Keratinocyte (primary cell): ENCODE measurements at regions not wholly inside any gene's neighbourhood (a gene's known extent, or its start where the extent isn't known, plus 50 kb on each side); places are given as distances from the start of the nearest gene placed in this dataset.

Experiments used
- DNase-seq: peaks from one replicate; pipeline ENCODE4 v3.0.0-alpha.2; 2011; ENCODE audit warnings: low read depth, missing footprints, low spot score
- FAIRE-seq: peaks from 2 replicates; lab custom pipeline; 2011; peaks lifted over from hg19 to GRCh38; lab: Jason Lieb, UNC
- H2AFZ ChIP-seq: 2 replicates; pipeline ENCODE4 v1.6.0; 2012; ENCODE audit warnings: low read length, control low read depth, inconsistent platforms; ENCODE audit not compliant: control insufficient read depth
- H3K27ac ChIP-seq: 2 replicates; pipeline ENCODE4 v1.5.1; 2011; ENCODE audit warnings: low read length; ENCODE audit not compliant: control insufficient read depth, insufficient read depth
- H3K27me3 ChIP-seq: 3 replicates; pipeline ENCODE4 v1.6.0; 2011; ENCODE audit warnings: low read length; ENCODE audit not compliant: control insufficient read depth, insufficient read depth; ENCODE audit errors: extremely low read depth
- H3K36me3 ChIP-seq, 2 experiments: 2 replicates in 1 of 2; 3 replicates in 1 of 2; pipeline ENCODE4 v1.5.1; 2011; ENCODE audit warnings: low read length in 2 of 2, mild to moderate bottlenecking in 1 of 2; ENCODE audit not compliant: control insufficient read depth in 2 of 2, insufficient read depth in 2 of 2; ENCODE audit errors: extremely low read depth in 1 of 2
- H3K4me1 ChIP-seq: 3 replicates; pipeline ENCODE4 v1.5.1; 2011; ENCODE audit warnings: low read length; ENCODE audit not compliant: control insufficient read depth, insufficient read depth; ENCODE audit errors: extremely low read depth
- H3K4me2 ChIP-seq: 3 replicates; pipeline ENCODE4 v1.6.0; 2011; ENCODE audit warnings: low read depth, low read length; ENCODE audit not compliant: control insufficient read depth, insufficient read depth; ENCODE audit errors: extremely low read depth
- H3K4me3 ChIP-seq, 3 experiments: fragments of 200-600 bp in 1 of 3; sonication (generic) in 1 of 3; 2 replicates in 2 of 3; 3 replicates in 1 of 3; pipeline ENCODE4 v1.5.1; 2011 to 2016; ENCODE audit warnings: low read length in 3 of 3, mild to moderate bottlenecking in 3 of 3, control low read depth in 2 of 3, inconsistent platforms in 1 of 3, low read depth in 1 of 3, mixed read lengths in 1 of 3, mixed run types in 1 of 3, moderate library complexity in 1 of 3; ENCODE audit not compliant: control insufficient read depth in 2 of 3, insufficient read depth in 2 of 3; ENCODE audit errors: extremely low read depth in 1 of 3
- H3K79me2 ChIP-seq: 2 replicates; pipeline ENCODE4 v1.6.0; 2012; ENCODE audit warnings: low read length; ENCODE audit not compliant: control insufficient read depth, insufficient read depth
- H3K9ac ChIP-seq: 3 replicates; pipeline ENCODE4 v1.6.0; 2011; ENCODE audit warnings: low read length; ENCODE audit not compliant: control insufficient read depth, insufficient read depth; ENCODE audit errors: extremely low read depth
- H3K9me1 ChIP-seq: 3 replicates; pipeline ENCODE4 v1.6.0; 2011; ENCODE audit warnings: low read length; ENCODE audit not compliant: control insufficient read depth, insufficient read depth; ENCODE audit errors: extremely low read depth
- H3K9me3 ChIP-seq: 2 replicates; pipeline ENCODE4 v1.5.1; 2012; ENCODE audit warnings: low read depth, low read length; ENCODE audit not compliant: control insufficient read depth
- H4K20me1 ChIP-seq: 3 replicates; pipeline ENCODE4 v1.6.0; 2011; ENCODE audit warnings: low read length; ENCODE audit not compliant: control insufficient read depth, insufficient read depth; ENCODE audit errors: extremely low read depth
- CTCF ChIP-seq, 3 experiments: IDR thresholded peaks in 1 of 3; conservative IDR thresholded peaks in 1 of 3; optimal IDR thresholded peaks in 1 of 3; 2 replicates in 2 of 3; 3 replicates in 1 of 3; pipeline versions ENCODE3 to v1.5.1; 2011; ENCODE audit warnings: low read length in 3 of 3, mild to moderate bottlenecking in 3 of 3, moderate library complexity in 2 of 3, control low read depth in 1 of 3, inconsistent platforms in 1 of 3; ENCODE audit not compliant: insufficient read depth in 2 of 3; ENCODE audit errors: extremely low read depth in 1 of 3
- EZH2 ChIP-seq: IDR thresholded peaks from one replicate; pipeline ENCODE4 v1.6.1; 2012; ENCODE audit warnings: inconsistent platforms, mild to moderate bottlenecking, low read length, moderate library complexity
- dilution Hi-C: fragments of 300-500 bp; cut with MboI; formaldehyde crosslinking; loops from one replicate; pipeline ENCODE4 v1.7.0; 2020; ENCODE audit warnings: low sequenced_read_pairs; ENCODE audit not compliant: extremely low pct_ligation_motif_present

DNA sequence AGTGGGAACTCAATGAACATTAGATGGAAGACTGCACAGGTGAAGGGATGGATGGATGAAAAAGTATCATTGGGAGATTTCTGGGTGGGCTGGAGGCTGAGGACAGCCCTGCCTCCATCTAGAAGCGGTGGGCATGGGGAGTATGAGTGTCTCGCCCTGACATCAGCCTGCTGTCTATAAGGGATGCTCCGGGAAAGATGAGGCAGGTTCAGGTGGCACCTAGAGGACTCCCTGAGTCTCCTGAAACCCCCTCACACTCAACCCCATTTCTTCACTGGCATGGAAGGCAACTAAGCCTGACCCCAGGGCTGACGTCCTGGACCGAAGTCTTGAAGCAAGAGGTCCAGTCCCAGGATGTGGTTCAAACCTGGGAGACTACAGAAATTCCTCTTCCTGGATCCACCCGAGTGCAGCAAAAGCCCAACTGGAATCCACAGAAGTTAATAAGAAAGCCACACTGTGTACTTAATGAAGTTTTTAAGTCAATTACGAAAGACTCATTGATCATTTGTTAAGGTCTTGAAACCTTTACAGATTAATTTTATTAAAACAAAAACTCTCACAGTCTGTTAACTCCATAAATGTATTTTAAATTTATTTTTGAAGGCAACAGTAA is 238.8 kb downstream of the EMX2 start:
- Histone ChIP-seq H4K20me1 (no peaks in the 10 kb centered on the region), H3K9me3 (no peaks in the 10 kb centered on the region), H3K27ac (no peak overlapping the region), H3K9me1 (no peaks in the 10 kb centered on the region), H3K27me3 (no peaks in the 10 kb centered on the region), H3K4me2 (no peak overlapping the region), H3K4me1 (no peaks in the 10 kb centered on the region), H3K9ac (no peak overlapping the region), H3K4me3 (no peak overlapping the region), H3K36me3 (no peaks in the 10 kb centered on the region), H3K79me2 (no peaks in the 10 kb centered on the region), H2AFZ (no peak overlapping the region)
- TF ChIP-seq EZH2 (no peak), CTCF (optimal IDR thresholded peaks at IDR 0.05 in 1 of 3, IDR thresholded peaks at IDR 0.05 in 1 of 3, conservative IDR thresholded peaks at IDR 0.05 in 1 of 3; ENCODE audit: extremely low read depth in 1 of 3, insufficient read depth in 2 of 3, low read length in 3 of 3) (no peak)
- no peak for FAIRE-seq
- no peak for DNase-seq
- dilution Hi-C loops: no loop called here

- dilution Hi-C loops: no loop called here
- Histone ChIP-seq H3K4me3 (no peak overlapping the region), H3K36me3 (no peaks in the 10 kb centered on the region), H2AFZ (no peak overlapping the region), H3K9me1 (no peaks in the 10 kb centered on the region), H3K27ac (no peak overlapping the region), H3K9me3 (no peaks in the 10 kb centered on the region), H3K27me3 (no peaks in the 10 kb centered on the region), H3K9ac (no peak overlapping the region), H3K79me2 (no peaks in the 10 kb centered on the region), H4K20me1 (no peaks in the 10 kb centered on the region), H3K4me2 (no peak overlapping the region), H3K4me1 (no peaks in the 10 kb centered on the region)
- no peak for DNase-seq
- no peak for FAIRE-seq
- no peak for TF ChIP-seq EZH2
- no peak for TF ChIP-seq CTCF (optimal IDR thresholded peaks at IDR 0.05 in 1 of 3, IDR thresholded peaks at IDR 0.05 in 1 of 3, conservative IDR thresholded peaks at IDR 0.05 in 1 of 3; ENCODE audit: extremely low read depth in 1 of 3, insufficient read depth in 2 of 3, low read length in 3 of 3)
These were observed 239.7 kb downstream of the EMX2 start for GRCh38 chr10:117782276-117782675.
